SK-N-SH treated with all-trans-retinoic acid at 6 μM for 48 hours (cell line): ENCODE measurements at regions not wholly inside any gene's neighbourhood (a gene's known extent, or its start where the extent isn't known, plus 50 kb on each side); places are given as distances from the start of the nearest gene placed in this dataset.

Source experiments
- ARNTL ChIP-seq: fragments of 450-650 bp; formaldehyde crosslinking; IDR thresholded peaks from 2 replicates; pipeline ENCODE4 v1.5.0; 2020; ENCODE audit warnings: low read depth, mild to moderate bottlenecking, moderate library complexity, borderline replicate concordance
- ESRRG ChIP-seq: fragments of 250-450 bp; sonication (Bioruptor Pico); IDR thresholded peaks from 2 replicates; pipeline ENCODE4 v1.6.1; 2021; ENCODE audit warnings: mild to moderate bottlenecking
- GLIS3 ChIP-seq: fragments of 250-450 bp; sonication (Bioruptor Pico); IDR thresholded peaks from 2 replicates; pipeline ENCODE4 v1.5.0; 2020; ENCODE audit warnings: mild to moderate bottlenecking, moderate library complexity
- OSR1 ChIP-seq: fragments of 250-450 bp; sonication (Bioruptor Pico); IDR thresholded peaks from 2 replicates; pipeline ENCODE4 v1.8.0; 2022; ENCODE audit warnings: moderate library complexity, mild to moderate bottlenecking, inconsistent platforms
- PATZ1 ChIP-seq: fragments of 250-450 bp; sonication (Bioruptor Pico); IDR thresholded peaks from 2 replicates; pipeline ENCODE4 v1.8.0; 2020; ENCODE audit warnings: mild to moderate bottlenecking, moderate library complexity, borderline replicate concordance
- PPARA ChIP-seq: fragments of 250-450 bp; sonication (Bioruptor Pico); IDR thresholded peaks from 2 replicates; pipeline ENCODE4 v1.5.0; 2020; ENCODE audit warnings: mild to moderate bottlenecking, borderline replicate concordance
- SNAI2 ChIP-seq: fragments of 250-450 bp; sonication (Bioruptor Pico); IDR thresholded peaks from 2 replicates; pipeline ENCODE4 v1.5.0; 2020; ENCODE audit warnings: mild to moderate bottlenecking, moderate library complexity
- TCF4 ChIP-seq: fragments of 250-450 bp; sonication (Bioruptor Pico); IDR thresholded peaks from 2 replicates; pipeline ENCODE4 v1.8.0; 2021; ENCODE audit warnings: mild to moderate bottlenecking, moderate library complexity, borderline replicate concordance
- ZC3H10 ChIP-seq: fragments of 250-450 bp; sonication (Bioruptor Pico); IDR thresholded peaks from 2 replicates; pipeline ENCODE4 v1.5.1; 2021; ENCODE audit warnings: mild to moderate bottlenecking, moderate library complexity
- ZFP3 ChIP-seq: fragments of 250-450 bp; sonication (Bioruptor Pico); IDR thresholded peaks from 2 replicates; pipeline ENCODE4 v1.5.0; 2020; ENCODE audit warnings: mild to moderate bottlenecking, moderate library complexity
- ZNF565 ChIP-seq: fragments of 450-650 bp; formaldehyde crosslinking; conservative IDR thresholded peaks from 2 replicates; pipeline ENCODE4 v1.5.0; 2020; ENCODE audit warnings: low read depth, mild to moderate bottlenecking, moderate library complexity
- TF ChIP-seq, protein P1 (sequence below): fragments of 250-450 bp; sonication (Bioruptor Pico); IDR thresholded peaks from 2 replicates; pipeline ENCODE4 v1.5.1; 2020; ENCODE audit warnings: low read depth, mild to moderate bottlenecking, moderate library complexity
- TF ChIP-seq, protein P2 (sequence below): fragments of 250-450 bp; sonication (Bioruptor Pico); IDR thresholded peaks from 2 replicates; pipeline ENCODE4 v1.5.1; 2021; ENCODE audit warnings: mild to moderate bottlenecking, moderate library complexity

DNA sequence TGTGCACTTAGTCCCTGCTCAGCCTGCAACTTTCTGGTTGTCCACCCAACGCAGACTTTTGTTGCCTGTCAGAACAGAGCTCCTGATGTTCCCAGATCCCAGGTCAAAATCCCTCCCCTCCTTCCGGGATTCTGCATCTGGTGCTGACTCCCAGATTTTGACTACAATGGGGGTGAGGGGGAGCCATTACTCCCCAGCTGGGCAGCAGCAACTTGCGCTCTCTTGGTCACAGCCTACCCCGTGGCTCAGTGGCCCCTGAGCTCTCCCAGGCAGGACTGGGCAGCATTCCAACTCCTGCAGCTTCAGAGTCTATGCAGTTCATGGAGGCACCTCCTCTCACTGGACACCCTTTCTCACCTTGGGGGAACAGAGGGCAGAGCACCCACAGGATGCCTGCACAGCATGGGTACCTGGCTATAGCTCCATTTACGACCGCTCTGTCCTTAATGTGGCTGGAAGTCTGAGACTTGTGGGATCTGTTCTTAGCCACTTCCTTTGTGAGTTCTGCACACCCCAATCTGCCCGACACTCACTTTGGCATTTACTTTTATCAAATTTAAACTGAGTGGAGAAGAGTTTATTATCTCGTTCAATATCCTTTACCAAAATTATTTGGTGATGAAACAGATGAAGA lies 545.5 kb upstream of the MGMT start:
- no peak for TF ChIP-seq TCF4 (CRISPR knock-in tag)
- no peak for TF ChIP-seq ARNTL (CRISPR knock-in tag)
- TF ChIP-seq, protein P1, sequence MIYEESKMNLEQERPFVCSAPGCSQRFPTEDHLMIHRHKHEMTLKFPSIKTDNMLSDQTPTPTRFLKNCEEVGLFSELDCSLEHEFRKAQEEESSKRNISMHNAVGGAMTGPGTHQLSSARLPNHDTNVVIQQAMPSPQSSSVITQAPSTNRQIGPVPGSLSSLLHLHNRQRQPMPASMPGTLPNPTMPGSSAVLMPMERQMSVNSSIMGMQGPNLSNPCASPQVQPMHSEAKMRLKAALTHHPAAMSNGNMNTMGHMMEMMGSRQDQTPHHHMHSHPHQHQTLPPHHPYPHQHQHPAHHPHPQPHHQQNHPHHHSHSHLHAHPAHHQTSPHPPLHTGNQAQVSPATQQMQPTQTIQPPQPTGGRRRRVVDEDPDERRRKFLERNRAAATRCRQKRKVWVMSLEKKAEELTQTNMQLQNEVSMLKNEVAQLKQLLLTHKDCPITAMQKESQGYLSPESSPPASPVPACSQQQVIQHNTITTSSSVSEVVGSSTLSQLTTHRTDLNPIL (CRISPR knock-in tag) = no peak
- no peak for TF ChIP-seq ZNF565 (CRISPR knock-in tag)
- TF ChIP-seq SNAI2 (CRISPR knock-in tag) = no peak
- TF ChIP-seq, protein P2, sequence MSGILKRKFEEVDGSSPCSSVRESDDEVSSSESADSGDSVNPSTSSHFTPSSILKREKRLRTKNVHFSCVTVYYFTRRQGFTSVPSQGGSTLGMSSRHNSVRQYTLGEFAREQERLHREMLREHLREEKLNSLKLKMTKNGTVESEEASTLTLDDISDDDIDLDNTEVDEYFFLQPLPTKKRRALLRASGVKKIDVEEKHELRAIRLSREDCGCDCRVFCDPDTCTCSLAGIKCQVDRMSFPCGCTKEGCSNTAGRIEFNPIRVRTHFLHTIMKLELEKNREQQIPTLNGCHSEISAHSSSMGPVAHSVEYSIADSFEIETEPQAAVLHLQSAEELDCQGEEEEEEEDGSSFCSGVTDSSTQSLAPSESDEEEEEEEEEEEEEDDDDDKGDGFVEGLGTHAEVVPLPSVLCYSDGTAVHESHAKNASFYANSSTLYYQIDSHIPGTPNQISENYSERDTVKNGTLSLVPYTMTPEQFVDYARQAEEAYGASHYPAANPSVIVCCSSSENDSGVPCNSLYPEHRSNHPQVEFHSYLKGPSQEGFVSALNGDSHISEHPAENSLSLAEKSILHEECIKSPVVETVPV (CRISPR knock-in tag) = no peak
- no peak for TF ChIP-seq OSR1 (CRISPR knock-in tag)
- no peak for TF ChIP-seq ZFP3 (CRISPR knock-in tag)
- TF ChIP-seq ESRRG (CRISPR knock-in tag) = no peak
- TF ChIP-seq ZC3H10 (CRISPR knock-in tag) = no peak
- no peak for TF ChIP-seq PPARA (CRISPR knock-in tag)
- TF ChIP-seq PATZ1 (CRISPR knock-in tag) = no peak
- TF ChIP-seq GLIS3 = no peak
